ENCODE measurements at regions not wholly inside any gene's neighbourhood (a gene's known extent, or its start where the extent isn't known, plus 50 kb on each side); places are given as distances from the start of the nearest gene placed in this dataset.

DNA sequence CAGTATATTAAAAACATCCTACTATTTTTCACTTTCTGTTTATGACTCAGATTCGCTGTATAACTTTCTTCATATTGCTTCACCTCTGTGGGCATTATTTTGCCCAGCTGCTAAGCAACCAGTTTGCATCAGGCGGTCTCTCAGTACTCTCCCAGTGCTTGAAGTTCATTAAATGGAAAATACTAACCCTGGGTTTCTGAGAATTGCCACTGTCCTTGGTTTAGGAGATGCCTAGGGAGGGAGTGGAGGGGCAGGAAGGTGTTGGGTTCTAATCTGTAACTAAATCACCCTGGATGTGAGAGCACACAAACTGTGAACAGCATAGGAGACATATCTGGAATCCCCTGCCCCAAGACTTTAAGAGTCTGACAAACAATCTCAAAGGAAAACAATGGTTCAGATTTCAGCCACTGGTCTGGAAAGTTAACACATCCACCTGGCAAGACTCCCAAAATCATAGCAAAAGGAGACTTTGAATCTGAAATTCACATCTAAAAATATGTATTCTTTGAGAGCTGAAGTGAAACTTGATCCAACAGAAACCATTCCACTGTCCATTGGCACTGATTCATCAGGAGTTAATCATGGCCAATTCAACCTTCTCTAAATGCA is 540.0 kb downstream of the SOX6 start:
- TF ChIP-seq, protein P1, sequence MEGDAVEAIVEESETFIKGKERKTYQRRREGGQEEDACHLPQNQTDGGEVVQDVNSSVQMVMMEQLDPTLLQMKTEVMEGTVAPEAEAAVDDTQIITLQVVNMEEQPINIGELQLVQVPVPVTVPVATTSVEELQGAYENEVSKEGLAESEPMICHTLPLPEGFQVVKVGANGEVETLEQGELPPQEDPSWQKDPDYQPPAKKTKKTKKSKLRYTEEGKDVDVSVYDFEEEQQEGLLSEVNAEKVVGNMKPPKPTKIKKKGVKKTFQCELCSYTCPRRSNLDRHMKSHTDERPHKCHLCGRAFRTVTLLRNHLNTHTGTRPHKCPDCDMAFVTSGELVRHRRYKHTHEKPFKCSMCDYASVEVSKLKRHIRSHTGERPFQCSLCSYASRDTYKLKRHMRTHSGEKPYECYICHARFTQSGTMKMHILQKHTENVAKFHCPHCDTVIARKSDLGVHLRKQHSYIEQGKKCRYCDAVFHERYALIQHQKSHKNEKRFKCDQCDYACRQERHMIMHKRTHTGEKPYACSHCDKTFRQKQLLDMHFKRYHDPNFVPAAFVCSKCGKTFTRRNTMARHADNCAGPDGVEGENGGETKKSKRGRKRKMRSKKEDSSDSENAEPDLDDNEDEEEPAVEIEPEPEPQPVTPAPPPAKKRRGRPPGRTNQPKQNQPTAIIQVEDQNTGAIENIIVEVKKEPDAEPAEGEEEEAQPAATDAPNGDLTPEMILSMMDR (IDR thresholded peaks at IDR 0.05 in 8 of 11, conservative IDR thresholded peaks at IDR 0.05 in 3 of 11): no peak
- no peak for TF ChIP-seq POLR2A (IDR thresholded peaks at IDR 0.05)
- no peak for TF ChIP-seq POLR2AphosphoS5 (IDR thresholded peaks at IDR 0.05)
